HG03469 (cell line): ENCODE measurements at regions not wholly inside any gene's neighbourhood (a gene's known extent, or its start where the extent isn't known, plus 50 kb on each side); places are given as distances from the start of the nearest gene placed in this dataset.
"Not testable (repeated sequence)": the region's sequence is repeated elsewhere in the genome, so short reads cannot be mapped to it uniquely, and the experiment has no call there.

Source experiments
- ATAC-seq: cut with Tn5 transposase; IDR thresholded peaks from one replicate; pipeline ENCODE4 v1.9.1; 2021; ENCODE audit warnings: mild to moderate bottlenecking, moderate library complexity, moderate number of reproducible peaks; ENCODE audit not compliant: unreplicated experiment

- no peak for ATAC-seq
Measured at GRCh38 chr4:184906480-184907097, 80.8 kb upstream of the ACSL1 start.

- no peak for ATAC-seq
Measured at GRCh38 chr4:184907216-184907615, 81.4 kb upstream of the ACSL1 start.

GRCh38 chr4:184907810-184908209 lies 82.0 kb upstream of the ACSL1 start:
- ATAC-seq, result no peak

GRCh38 chr4:184911310-184911709 lies 85.5 kb upstream of the ACSL1 start:
- ATAC-seq, result no peak

GRCh38 chr4:184913356-184914143 lies 87.8 kb upstream of the ACSL1 start:
- ATAC-seq, result no peak

- ATAC-seq, result not testable (repeated sequence)
Measured at GRCh38 chr4:184918799-184919198, 93.0 kb upstream of the ACSL1 start.

- ATAC-seq, result no peak
Measured at GRCh38 chr4:184921456-184921855, 95.7 kb upstream of the ACSL1 start.

- ATAC-seq, result no peak
Measured at GRCh38 chr4:184922301-184922700, 96.0 kb upstream of the HELT start.

GRCh38 chr4:184924516-184924915 lies 93.8 kb upstream of the HELT start:
- no peak for ATAC-seq

- no peak for ATAC-seq
Measured at GRCh38 chr4:184929476-184929875, 88.8 kb upstream of the HELT start.

GRCh38 chr4:184930026-184930425 lies 88.3 kb upstream of the HELT start:
- ATAC-seq, result no peak

- ATAC-seq, result no peak
Measured at GRCh38 chr4:184932343-184932742, 85.9 kb upstream of the HELT start.

- no peak for ATAC-seq
Measured at GRCh38 chr4:184933311-184933710, 85.0 kb upstream of the HELT start.

- ATAC-seq, result no peak
Measured at GRCh38 chr4:184934184-184934583, 84.1 kb upstream of the HELT start.

GRCh38 chr4:184934961-184935360 lies 83.3 kb upstream of the HELT start:
- ATAC-seq, result no peak

- no peak for ATAC-seq
Measured at GRCh38 chr4:184936071-184936470, 82.2 kb upstream of the HELT start.

- no peak for ATAC-seq
Measured at GRCh38 chr4:184937030-184937710, 81.1 kb upstream of the HELT start.

GRCh38 chr4:184937745-184938144 lies 80.5 kb upstream of the HELT start:
- no peak for ATAC-seq

- ATAC-seq, result no peak
Measured at GRCh38 chr4:184938871-184939270, 79.4 kb upstream of the HELT start.

- no peak for ATAC-seq
Measured at GRCh38 chr4:184939978-184940377, 78.3 kb upstream of the HELT start.

GRCh38 chr4:184940500-184940899 lies 77.8 kb upstream of the HELT start:
- ATAC-seq, result no peak
